GM12878 (cell line): ENCODE measurements at regions not wholly inside any gene's neighbourhood (a gene's known extent, or its start where the extent isn't known, plus 50 kb on each side); places are given as distances from the start of the nearest gene placed in this dataset.

Experiments
- ATAC-seq: fragments of 200-7000 bp; cut with Tn5 transposase; 3 replicates; pipeline ENCODE4 v1.9.1; 2020; ENCODE audit warnings: mild to moderate bottlenecking, moderate library complexity
- BruUV-seq: library from RNA; stranded (reverse); fragments of 400-500 nt; replicated peaks from 2 replicates; lab custom pipeline; 2021; lab: Mats Ljungman, UMichigan
- CTCF ChIA-PET: fragments of 300-600 bp; sonication (Branson Sonifier 250); formaldehyde crosslinking; extraction: SDS; loops from one replicate; lab custom pipeline; 2021; ENCODE audit warnings: inconsistent platforms; lab: Yijun Ruan, JAX
- POLR2A ChIA-PET: fragments of 350-600 bp; formaldehyde crosslinking; extraction: SDS; loops from one replicate; lab custom pipeline; 2021; ENCODE audit warnings: inconsistent platforms; lab: Charles Lee
- RAD21 ChIA-PET: fragments of 300-600 bp; sonication (Branson Sonifier 250); formaldehyde crosslinking; loops from one replicate; lab custom pipeline; 2023; ENCODE audit warnings: antibody characterized with exemption; ENCODE audit not compliant: unreplicated experiment; lab: Charles Lee
- SMC1A ChIA-PET: fragments of 300-600 bp; sonication (Branson Sonifier 250); formaldehyde crosslinking; loops from one replicate; lab custom pipeline; 2023; ENCODE audit not compliant: unreplicated experiment, uncharacterized antibody; lab: Charles Lee
- DNase-seq: peaks from one replicate; pipeline ENCODE4 v3.0.0-alpha.2; 2011; ENCODE audit warnings: low read depth, low spot score
- FAIRE-seq: peaks from 3 replicates; lab custom pipeline; 2011; peaks lifted over from hg19 to GRCh38; lab: Jason Lieb, UNC
- H2AFZ ChIP-seq: 2 replicates; pipeline ENCODE4 v1.6.0; 2011; ENCODE audit warnings: low read depth, low read length, control low read depth; ENCODE audit not compliant: control insufficient read depth
- H3K27ac ChIP-seq: 2 replicates; pipeline ENCODE4 v1.5.1; 2011; ENCODE audit warnings: control low read depth; ENCODE audit not compliant: control insufficient read depth, insufficient read depth
- H3K27me3 ChIP-seq, 2 experiments: replicated peaks in 1 of 2; 2 replicates each; pipeline versions ENCODE4 v1.6.0 to v1.6.1; 2011; ENCODE audit warnings: low read length in 1 of 2; ENCODE audit not compliant: control insufficient read depth in 2 of 2, insufficient read depth in 2 of 2
- H3K36me3 ChIP-seq, 2 experiments: 2 replicates each; pipeline ENCODE4 v1.5.1; 2011; ENCODE audit warnings: low read length in 1 of 2; ENCODE audit not compliant: control insufficient read depth in 2 of 2, insufficient read depth in 2 of 2
- H3K4me1 ChIP-seq: 2 replicates; pipeline ENCODE4 v1.6.1; 2011; ENCODE audit warnings: mild to moderate bottlenecking, low read length, moderate library complexity, mixed read lengths; ENCODE audit not compliant: control insufficient read depth, insufficient read depth
- H3K4me2 ChIP-seq: 2 replicates; pipeline ENCODE4 v1.6.0; 2011; ENCODE audit warnings: control low read depth; ENCODE audit not compliant: control insufficient read depth, insufficient read depth
- H3K4me3 ChIP-seq: fragments of 200-600 bp; sonication (generic); 2 replicates; pipeline ENCODE4 v1.5.1; 2016
- H3K79me2 ChIP-seq: 2 replicates; pipeline ENCODE4 v1.6.0; 2011; ENCODE audit warnings: low read length; ENCODE audit not compliant: control insufficient read depth, insufficient read depth
- H3K9ac ChIP-seq: 2 replicates; pipeline ENCODE4 v1.8.0; 2011; ENCODE audit warnings: low read length, control low read depth, mixed read lengths; ENCODE audit not compliant: control insufficient read depth, insufficient read depth
- H3K9me3 ChIP-seq: replicated peaks from 3 replicates; pipeline ENCODE4 v1.5.1; 2011; ENCODE audit warnings: mild to moderate bottlenecking, low read length; ENCODE audit not compliant: control insufficient read depth, insufficient read depth
- H4K20me1 ChIP-seq: 2 replicates; pipeline ENCODE4 v1.6.0; 2011; ENCODE audit not compliant: control insufficient read depth, insufficient read depth
- CREM ChIP-seq: IDR thresholded peaks from 2 replicates; pipeline ENCODE4 v1.6.1; 2014; ENCODE audit warnings: antibody characterized with exemption, low read depth
- GATAD2B ChIP-seq: fragments of 450-650 bp; conservative IDR thresholded peaks from 2 replicates; pipeline ENCODE4 v1.6.1; 2017; ENCODE audit warnings: low read depth, mild to moderate bottlenecking, moderate library complexity
- HSF1 ChIP-seq: fragments of 150-350 bp; IDR thresholded peaks from 2 replicates; pipeline ENCODE4 v1.6.1; 2014; ENCODE audit warnings: mild to moderate bottlenecking, low read depth, low read length
- KAT2A ChIP-seq: conservative IDR thresholded peaks from 2 replicates; pipeline ENCODE4 v1.6.1; 2011; ENCODE audit warnings: low read depth, low read length; ENCODE audit not compliant: control insufficient read depth
- PKNOX1 ChIP-seq: fragments of 450-650 bp; IDR thresholded peaks from 2 replicates; pipeline ENCODE4 v1.6.1; 2016; ENCODE audit warnings: mild to moderate bottlenecking
- RAD21 ChIP-seq: IDR thresholded peaks from 2 replicates; pipeline ENCODE4 v1.6.1; 2011; ENCODE audit warnings: mild to moderate bottlenecking, low read depth, low read length, moderate library complexity; ENCODE audit not compliant: insufficient read depth
- STAT3 ChIP-seq: IDR thresholded peaks from 2 replicates; pipeline ENCODE4 v1.6.1; 2011; ENCODE audit warnings: low read depth, low read length, improper control_type of control experiment
- SUZ12 ChIP-seq: fragments of 200-600 bp; sonication (generic); IDR thresholded peaks from one replicate; pipeline ENCODE4 v1.6.1; 2018; ENCODE audit warnings: antibody characterized with exemption, mild to moderate bottlenecking; ENCODE audit not compliant: unreplicated experiment
- TCF7 ChIP-seq: IDR thresholded peaks from 2 replicates; pipeline ENCODE4 v1.6.1; 2014; ENCODE audit warnings: antibody characterized with exemption, borderline replicate concordance
- ZBTB11 ChIP-seq: fragments of 450-650 bp; formaldehyde crosslinking; IDR thresholded peaks from 2 replicates; pipeline ENCODE4 v1.5.0; 2022; ENCODE audit warnings: mild to moderate bottlenecking, missing genetic modification characterization
- ZNF384 ChIP-seq: IDR thresholded peaks from 2 replicates; pipeline ENCODE4 v1.6.1; 2012; ENCODE audit warnings: low read depth, mild to moderate bottlenecking, low read length, improper control_type of control experiment, borderline replicate concordance
- ZSCAN29 ChIP-seq: fragments of 450-650 bp; IDR thresholded peaks from 2 replicates; pipeline ENCODE4 v1.6.1; 2017; ENCODE audit warnings: mild to moderate bottlenecking, moderate library complexity
- ZZZ3 ChIP-seq: IDR thresholded peaks from 2 replicates; pipeline ENCODE4 v1.6.1; 2011; ENCODE audit warnings: low read depth; ENCODE audit not compliant: control insufficient read depth, insufficient read length
- WGBS: methylation state at CpG from one replicate; pipeline ENCODE4 v1.1.6; 2016; ENCODE audit warnings: low lambda C conversion rate; ENCODE audit not compliant: insufficient replicate concordance, insufficient coverage; ENCODE audit errors: missing lambda C conversion rate; 5-methylcytosine and 5-hydroxymethylcytosine counted together
- in situ Hi-C: fragments of 300-500 bp; cut with MboI; formaldehyde crosslinking; loops from 9 replicates; pipeline ENCODE4 v1.14.3; 2018; ENCODE audit warnings: mixed read lengths
- intact Hi-C: fragments of 100-400 bp; cut with micrococcal nuclease; formaldehyde crosslinking; loops from one replicate; pipeline ENCODE4 v1.14.2; 2022; ENCODE audit not compliant: unreplicated experiment
- TF ChIP-seq, protein P1 (sequence below): IDR thresholded peaks from 2 replicates; pipeline ENCODE4 v1.6.1; 2012; ENCODE audit warnings: low read depth, low read length, improper control_type of control experiment

DNA sequence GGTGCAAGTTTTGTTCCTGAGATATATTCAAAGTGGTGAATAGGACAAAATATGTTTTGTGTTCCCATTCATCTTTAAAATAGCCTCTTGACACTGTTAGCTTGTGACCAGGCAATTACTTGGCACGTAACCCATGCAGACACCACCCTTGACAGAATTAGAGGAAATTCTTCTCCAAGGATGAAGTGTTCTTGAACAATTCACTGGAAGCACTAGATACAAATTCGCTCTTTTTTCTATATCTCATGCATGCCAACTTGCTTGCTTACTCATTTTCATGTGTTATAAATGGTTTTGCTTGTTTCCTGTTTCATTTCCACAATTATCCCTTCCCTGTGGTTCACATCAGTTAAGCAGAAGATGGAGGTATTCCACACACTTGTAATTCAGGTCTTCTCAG, 105.2 kb upstream of the MAN1A1 start:
- TF ChIP-seq HSF1: no peak
- TF ChIP-seq CREM: no peak
- TF ChIP-seq ZNF384: no peak
- no peak for TF ChIP-seq KAT2A
- no peak for TF ChIP-seq STAT3
- no peak for TF ChIP-seq TCF7
- TF ChIP-seq GATAD2B: no peak
- TF ChIP-seq, protein P1, sequence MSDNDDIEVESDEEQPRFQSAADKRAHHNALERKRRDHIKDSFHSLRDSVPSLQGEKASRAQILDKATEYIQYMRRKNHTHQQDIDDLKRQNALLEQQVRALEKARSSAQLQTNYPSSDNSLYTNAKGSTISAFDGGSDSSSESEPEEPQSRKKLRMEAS: no peak
- no peak for TF ChIP-seq ZBTB11 (CRISPR knock-in tag)
- no peak for TF ChIP-seq SUZ12
- TF ChIP-seq PKNOX1: no peak
- TF ChIP-seq ZSCAN29: no peak
- TF ChIP-seq RAD21: no peak
- TF ChIP-seq ZZZ3: no peak
- Histone ChIP-seq H3K4me1 (peaks cover 13% of the 10 kb centered on the region), H3K4me2 (no peak overlapping the region), H3K36me3 (no peaks in the 10 kb centered on the region), H3K27ac (no peak overlapping the region), H3K9ac (no peak overlapping the region), H2AFZ (no peak overlapping the region), H3K79me2 (no peaks in the 10 kb centered on the region), H4K20me1 (no peaks in the 10 kb centered on the region), H3K4me3 (no peak overlapping the region), H3K9me3 (no peaks in the 10 kb centered on the region; the same call in 2 of the 3 replicates), H3K27me3 (no peaks in the 10 kb centered on the region)
- 91% methylated on average over 2 of the region's 2 CpGs for WGBS
- ChIA-PET CTCF (no interaction called here), RAD21 (no interaction called here), SMC1A (interaction anchor here (0.9 to 12.9 kb wide), 4 partner anchors 7 to 49 kb away, joined by 3 to 109 read pairs (median 3); no protein-coding TSS in a partner anchor), POLR2A (no interaction called here)
- in situ Hi-C loops (no loop called here), intact Hi-C loops (no loop called here)
- no peak for ATAC-seq
- no peak for FAIRE-seq
- no peak for DNase-seq
- BruUV-seq: no TSS peak
